NCI-H460 (cell line): ENCODE measurements at regions not wholly inside any gene's neighbourhood (a gene's known extent, or its start where the extent isn't known, plus 50 kb on each side); places are given as distances from the start of the nearest gene placed in this dataset.

Source experiments
- DNase-seq: peaks from one replicate; pipeline ENCODE4 v3.0.0-alpha.2; 2016; ENCODE audit warnings: low read depth; ENCODE audit errors: extremely low read depth

GRCh38 chr2:79359419-79359818, 153.4 kb upstream of the CTNNA2 start:
- no peak for DNase-seq

DNA sequence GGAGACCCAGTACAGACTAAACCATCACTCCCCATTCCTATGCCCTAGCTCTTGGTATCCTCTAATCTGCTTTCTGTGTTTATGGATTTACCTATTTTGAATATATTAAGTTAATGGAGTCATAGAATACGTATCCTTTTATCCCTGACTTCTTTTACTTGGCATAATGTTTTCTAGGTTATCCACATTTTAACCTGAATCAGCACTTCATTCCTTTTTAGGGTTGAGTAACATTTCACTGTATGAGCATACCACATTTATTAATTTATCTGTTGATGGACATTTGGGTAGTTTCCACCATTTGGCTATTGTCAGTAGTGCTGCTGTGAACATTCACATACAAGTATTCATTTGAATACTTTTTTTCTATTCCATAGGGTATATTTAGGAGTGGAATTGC, 157.3 kb upstream of the CTNNA2 start:
- DNase-seq, result no peak

DNA sequence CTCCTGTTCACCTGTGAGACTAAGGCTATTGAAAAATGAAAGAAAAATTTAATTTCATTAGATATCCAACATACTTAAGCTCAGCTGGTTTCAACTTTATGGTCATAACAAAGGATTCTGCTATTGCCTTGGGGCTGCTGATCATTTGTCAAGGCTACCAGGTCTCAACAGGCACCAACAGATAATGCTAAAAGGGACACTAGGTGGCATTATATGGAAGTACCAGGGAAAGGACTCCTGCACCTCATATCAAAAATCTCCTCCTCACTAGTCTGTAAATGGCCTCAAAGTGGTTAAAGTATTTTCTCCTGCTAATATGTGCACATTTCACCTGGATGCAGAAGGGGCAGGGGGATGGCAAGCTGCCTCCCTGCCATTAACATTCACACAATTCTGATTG, 167.9 kb upstream of the REG3A start:
- no peak for DNase-seq

DNA sequence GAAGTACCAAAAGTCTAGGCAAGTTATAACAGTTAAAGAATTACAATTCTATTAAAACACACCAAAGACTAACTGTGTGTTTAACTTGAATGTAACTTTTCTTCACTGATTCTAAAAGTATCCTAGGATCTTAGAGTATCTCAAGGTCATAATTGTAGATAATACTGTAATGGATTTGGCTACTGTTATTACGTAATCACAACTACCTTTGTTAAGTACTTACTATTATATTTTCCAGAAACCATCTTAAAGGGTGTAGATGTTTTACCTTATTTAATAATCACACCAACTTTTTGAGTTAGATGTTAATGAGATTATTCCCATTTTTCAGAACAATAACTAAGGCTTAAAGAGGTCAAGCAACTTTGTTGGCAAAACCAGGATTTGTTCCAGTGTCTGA, 161.3 kb upstream of the REG3A start:
- DNase-seq, result no peak

DNA sequence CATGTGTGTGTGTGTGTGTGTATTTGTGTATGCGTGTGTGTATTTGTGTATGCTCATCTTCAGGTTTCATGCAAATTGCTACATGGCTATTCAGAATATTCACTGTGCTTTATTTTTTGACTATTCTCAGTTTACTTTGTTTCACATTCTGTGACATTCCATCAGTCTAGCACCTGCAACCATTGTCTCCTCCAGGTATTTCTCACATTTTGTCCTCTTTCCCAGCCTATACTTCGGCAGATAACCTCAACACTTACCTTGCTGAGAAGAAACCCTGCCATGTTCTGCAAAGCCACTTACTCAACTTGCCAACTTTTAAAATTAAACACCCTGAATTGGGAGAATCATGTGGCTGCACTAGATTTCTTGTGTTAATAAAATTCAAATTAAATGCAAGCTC, 135.4 kb upstream of the REG3A start:
- DNase-seq, result no peak

DNA sequence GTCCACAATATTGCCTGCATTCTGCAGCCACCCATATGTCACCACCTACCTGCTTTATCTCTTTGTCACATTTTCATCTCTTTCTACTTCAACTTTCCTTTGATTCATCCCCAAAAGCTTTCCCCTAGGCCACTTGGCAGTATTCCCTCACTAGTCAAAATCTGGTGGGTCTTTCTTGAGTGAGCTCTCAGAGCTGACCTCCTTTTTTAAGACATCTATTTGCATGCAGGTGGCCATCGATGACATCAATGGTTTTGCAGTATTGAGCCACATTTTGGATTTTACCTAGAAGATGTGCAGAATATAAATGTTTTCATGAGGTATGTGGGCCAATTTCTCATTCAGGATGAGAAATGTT, 133.4 kb upstream of the REG3A start:
- DNase-seq, result no peak

GRCh38 chr2:79292239-79292957, 132.8 kb upstream of the REG3A start:
- DNase-seq, result no peak

GRCh38 chr2:79275863-79276262, 116.3 kb upstream of the REG3A start:
- DNase-seq, result no peak

DNA sequence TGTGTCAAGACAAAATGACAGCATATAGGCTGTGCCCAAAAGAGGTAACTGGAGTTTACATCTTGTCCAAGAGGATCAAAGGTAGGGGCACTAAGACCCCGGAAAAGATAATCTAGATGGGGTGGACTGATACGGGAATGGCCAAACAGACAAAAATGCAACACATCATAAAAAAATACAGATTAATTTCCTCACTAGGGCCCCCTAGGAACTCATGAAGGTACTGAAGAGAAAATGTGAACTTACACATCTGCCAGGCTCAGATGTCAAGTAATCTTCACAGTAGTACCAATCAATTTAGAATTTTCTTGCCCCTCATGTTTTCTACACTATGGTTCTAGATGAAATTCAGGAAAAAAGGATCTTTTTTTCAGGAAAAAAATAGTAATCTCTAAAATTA, 115.6 kb upstream of the REG3A start:
- no peak for DNase-seq

DNA sequence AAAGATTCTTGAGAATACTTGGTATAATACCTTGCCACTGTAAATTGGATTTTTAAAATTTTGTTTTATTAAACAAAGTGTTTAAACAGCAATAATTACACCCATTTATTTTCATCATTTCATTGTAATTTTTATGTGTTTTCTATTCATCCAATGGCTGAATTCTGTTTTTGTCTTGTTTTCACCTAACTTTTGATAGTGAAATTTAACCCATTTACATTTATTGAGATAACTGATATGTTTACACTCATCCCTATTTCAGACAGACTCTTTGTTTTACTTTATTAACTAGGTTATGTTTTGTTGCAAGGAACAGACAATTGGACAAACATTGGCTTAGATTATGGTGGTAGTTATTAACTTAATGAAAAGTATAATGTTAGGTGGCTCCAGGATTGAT, 113.1 kb upstream of the REG3A start:
- no peak for DNase-seq

DNA sequence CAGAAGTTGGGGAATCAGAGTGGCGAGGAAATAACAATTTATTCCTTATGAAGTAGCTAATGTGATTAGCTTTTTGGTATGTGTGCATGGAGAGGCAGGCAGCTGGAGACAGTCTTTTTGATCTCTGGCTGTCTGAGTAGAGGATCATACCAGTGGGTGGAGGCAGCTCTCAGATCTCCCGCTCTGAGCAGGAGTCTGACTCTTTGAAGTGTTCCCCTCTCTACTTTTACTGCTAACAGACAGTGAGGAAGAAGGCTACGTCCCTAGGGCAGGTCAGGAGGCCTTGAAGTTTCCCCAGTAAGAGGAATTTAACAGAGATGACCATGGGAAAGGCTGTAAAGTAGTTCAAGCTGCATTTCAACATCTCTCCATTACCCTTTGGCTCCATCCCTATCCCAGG, 111.9 kb upstream of the REG3A start:
- no peak for DNase-seq

- no peak for DNase-seq
Observed at GRCh38 chr2:79260848-79261247, 101.3 kb upstream of the REG3A start.

DNA sequence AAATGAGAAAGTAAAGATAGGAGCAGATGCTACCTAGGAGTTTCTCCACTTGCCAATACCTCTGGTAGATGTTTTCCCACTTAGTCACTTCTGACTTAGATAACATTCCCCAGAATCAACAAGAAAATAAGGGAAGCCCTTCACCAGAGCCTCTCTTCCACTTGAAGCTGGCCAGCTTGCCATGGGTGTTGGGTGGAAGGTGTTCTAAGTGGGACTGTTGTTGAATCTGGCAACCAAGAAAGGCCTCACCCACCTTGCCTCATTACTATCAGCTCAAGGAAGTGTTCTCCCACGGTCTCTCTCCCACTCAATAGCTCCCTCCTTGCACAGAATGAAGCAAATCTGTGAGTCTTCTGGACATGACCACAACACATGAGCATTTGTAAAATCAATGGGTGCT, 100.4 kb upstream of the REG3A start:
- DNase-seq, result no peak

GRCh38 chr2:79259296-79259695, 99.7 kb upstream of the REG3A start:
- no peak for DNase-seq

DNA sequence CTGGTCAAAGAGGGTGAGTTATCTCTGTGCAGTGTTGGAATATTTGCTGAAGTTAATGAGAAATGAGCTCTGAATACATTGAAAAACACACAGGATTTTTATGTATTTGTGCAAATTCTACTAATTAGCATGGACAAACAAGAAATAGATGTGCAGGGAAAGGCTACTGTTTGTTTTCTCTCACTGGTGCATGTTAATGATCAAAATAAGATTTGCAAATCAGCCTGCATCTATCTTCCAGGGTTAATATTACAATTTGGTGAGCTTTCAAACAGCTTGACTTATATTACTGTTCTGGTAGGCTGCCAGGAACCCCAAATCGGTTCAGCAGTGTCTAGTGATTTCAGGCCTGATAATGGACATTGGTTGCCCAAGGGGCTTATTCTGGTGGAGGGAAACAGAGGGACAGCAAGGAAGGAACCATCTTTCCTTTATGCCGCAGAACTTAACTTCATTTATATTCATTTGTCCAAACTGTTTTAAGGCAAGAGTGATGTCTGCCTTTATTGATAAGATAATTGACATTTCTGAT, 93.8 kb upstream of the REG3A start:
- no peak for DNase-seq

- DNase-seq, result no peak
Observed at GRCh38 chr2:79250656-79251055, 91.1 kb upstream of the REG3A start.

GRCh38 chr2:79248776-79249175, 89.2 kb upstream of the REG3A start:
- no peak for DNase-seq

- no peak for DNase-seq
Observed at GRCh38 chr2:79235135-79235534, 75.6 kb upstream of the REG3A start.

DNA sequence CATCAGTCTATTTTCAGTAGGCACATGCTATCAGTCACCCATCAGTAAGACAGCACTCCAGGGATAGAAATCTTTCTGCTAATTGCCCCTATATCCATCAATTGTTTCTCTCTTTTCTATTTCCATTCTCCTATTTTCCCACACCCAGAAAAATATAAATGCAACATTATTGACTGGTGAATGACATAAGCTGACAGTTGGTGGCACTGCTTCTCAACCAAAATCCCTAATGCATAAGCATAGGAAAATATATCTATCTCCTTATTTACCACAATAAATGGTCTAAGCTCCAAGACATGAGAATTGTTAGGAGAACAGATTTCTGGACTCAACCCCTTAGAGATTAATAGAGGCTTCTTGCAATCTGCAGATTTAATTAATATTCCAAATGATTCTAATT, 64.0 kb upstream of the REG3A start:
- no peak for DNase-seq

DNA sequence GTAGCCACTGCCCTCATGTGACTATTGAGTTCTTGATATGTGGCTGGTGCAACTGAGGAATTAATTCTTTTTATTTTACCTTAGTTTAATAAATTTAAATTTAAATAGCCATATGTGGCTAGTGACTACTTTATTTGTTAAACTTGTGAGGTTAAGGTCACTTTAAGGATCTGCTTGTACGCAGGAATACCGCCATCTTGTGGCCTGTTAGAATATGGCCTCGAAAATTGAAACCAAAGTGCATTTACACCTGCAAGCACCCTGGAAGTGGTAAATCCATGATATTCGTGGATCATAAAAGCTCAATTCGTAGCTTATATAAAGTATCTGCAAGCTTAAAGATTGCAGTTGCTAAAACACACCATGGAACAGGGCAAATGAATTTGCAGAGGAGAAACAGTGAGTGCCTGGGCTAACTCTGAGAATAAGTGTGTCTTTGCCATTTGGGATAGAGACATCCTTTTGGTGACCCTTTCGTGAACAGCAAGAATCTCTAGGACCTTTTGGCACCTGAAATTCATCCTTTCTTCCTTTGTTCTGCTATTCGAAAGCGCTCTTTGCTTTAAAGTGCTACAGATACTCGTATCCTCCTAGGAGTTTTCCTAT, 59.9 kb upstream of the REG3A start:
- DNase-seq, result peak; percentile 45

DNA sequence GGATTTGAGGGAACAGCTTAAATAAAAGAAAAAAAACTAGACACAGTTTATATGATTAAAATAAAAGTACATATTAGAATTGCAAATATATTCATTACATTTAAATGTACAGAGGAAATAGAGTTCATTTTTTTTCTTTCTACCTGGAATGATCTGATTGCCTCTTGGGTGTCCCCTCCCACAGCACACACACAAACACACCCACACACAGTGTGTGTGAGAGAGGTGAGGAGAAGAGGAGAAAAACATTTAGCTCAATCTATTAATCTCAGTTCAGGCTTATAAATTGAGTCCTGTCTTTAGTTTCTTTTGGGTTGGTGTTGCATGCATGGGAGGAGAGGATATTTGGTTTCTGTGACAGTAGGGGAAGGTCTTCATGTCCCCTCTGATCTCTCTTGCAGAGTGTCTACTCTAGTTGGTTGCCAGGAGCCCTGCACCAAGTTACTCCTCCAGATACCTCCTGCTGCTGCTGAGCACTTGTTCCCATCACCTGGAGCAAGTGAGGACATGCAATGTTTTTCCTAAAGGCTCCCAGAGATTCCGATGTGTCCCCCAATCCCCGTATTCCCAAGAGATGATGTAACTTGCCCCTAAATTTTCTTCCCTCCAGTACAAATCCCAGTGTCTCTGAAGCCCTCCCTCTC, 50.8 kb upstream of the REG3A start:
- no peak for DNase-seq
